ENCODE measurements at regions not wholly inside any gene's neighbourhood (a gene's known extent, or its start where the extent isn't known, plus 50 kb on each side); places are given as distances from the start of the nearest gene placed in this dataset.

GRCh38 chr3:95200384-95200783, 1137.5 kb downstream of the NSUN3 start:
- no peak overlapping the region for H3K27ac ChIP-seq
- H3K4me1 ChIP-seq (replicated peaks in 1 of 2) = no peaks in the 10 kb centered on the region
- no peak for DNase-seq
- no peak overlapping the region for H3K4me3 ChIP-seq
- no peaks in the 10 kb centered on the region for H3K27me3 ChIP-seq
- TF ChIP-seq, protein P1, sequence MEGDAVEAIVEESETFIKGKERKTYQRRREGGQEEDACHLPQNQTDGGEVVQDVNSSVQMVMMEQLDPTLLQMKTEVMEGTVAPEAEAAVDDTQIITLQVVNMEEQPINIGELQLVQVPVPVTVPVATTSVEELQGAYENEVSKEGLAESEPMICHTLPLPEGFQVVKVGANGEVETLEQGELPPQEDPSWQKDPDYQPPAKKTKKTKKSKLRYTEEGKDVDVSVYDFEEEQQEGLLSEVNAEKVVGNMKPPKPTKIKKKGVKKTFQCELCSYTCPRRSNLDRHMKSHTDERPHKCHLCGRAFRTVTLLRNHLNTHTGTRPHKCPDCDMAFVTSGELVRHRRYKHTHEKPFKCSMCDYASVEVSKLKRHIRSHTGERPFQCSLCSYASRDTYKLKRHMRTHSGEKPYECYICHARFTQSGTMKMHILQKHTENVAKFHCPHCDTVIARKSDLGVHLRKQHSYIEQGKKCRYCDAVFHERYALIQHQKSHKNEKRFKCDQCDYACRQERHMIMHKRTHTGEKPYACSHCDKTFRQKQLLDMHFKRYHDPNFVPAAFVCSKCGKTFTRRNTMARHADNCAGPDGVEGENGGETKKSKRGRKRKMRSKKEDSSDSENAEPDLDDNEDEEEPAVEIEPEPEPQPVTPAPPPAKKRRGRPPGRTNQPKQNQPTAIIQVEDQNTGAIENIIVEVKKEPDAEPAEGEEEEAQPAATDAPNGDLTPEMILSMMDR (IDR thresholded peaks at IDR 0.05) = no peak
- TF ChIP-seq POLR2A (IDR thresholded peaks at IDR 0.05) = no peak
- H3K9me3 ChIP-seq (replicated peaks in 1 of 3) = no peaks in the 10 kb centered on the region
- intact Hi-C loops (cut with DNase I) = no loop called here
- no peaks in the 10 kb centered on the region for H3K36me3 ChIP-seq (replicated peaks in 1 of 2)
- WGBS, 4 donors = 71 to 84% (median 81%) methylated on average over 1 of the region's 1 CpG

DNA sequence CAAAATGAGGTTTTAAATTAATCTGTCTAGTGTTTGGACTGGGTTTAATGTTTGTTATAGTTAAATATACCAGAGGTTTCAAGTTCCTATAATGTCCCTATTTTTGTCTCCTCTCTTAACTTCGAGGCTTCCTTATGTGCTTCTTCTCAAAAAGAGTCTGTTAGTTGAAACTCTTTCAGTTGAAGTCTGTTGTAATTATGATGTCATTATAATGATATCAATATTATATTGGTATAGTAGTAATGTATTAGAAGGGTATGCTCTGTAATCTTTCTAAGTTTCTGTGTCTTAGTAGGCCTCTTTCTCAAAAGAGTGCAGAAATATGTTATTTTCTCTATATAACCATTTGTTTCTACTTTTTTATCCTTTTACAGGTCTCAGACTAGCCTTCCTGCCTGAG, 1148.0 kb downstream of the NSUN3 start:
- no peaks in the 10 kb centered on the region for H3K36me3 ChIP-seq (replicated peaks in 1 of 2)
- DNase-seq = no peak
- 34 to 56% (median 48%) methylated on average over 1 of the region's 1 CpG for WGBS, 4 donors

GRCh38 chr3:95212117-95212516, 1149.3 kb downstream of the NSUN3 start:
- no peak for DNase-seq
- Histone ChIP-seq H3K27ac (no peak overlapping the region), H3K4me3 (no peak overlapping the region), H3K9me3 (replicated peaks in 1 of 3) (no peaks in the 10 kb centered on the region), H3K4me1 (replicated peaks in 1 of 2) (no peaks in the 10 kb centered on the region), H3K36me3 (replicated peaks in 1 of 2) (no peaks in the 10 kb centered on the region), H3K27me3 (no peaks in the 10 kb centered on the region)
- intact Hi-C loops (cut with DNase I) = no loop called here
- 57 to 84% (median 76%) methylated on average over 2 of the region's 2 CpGs for WGBS, 4 donors
- TF ChIP-seq, protein P1 (IDR thresholded peaks at IDR 0.05) = no peak
- no peak for TF ChIP-seq POLR2A (IDR thresholded peaks at IDR 0.05)

More for the DNA sequence above, 1148.0 kb downstream of the NSUN3 start:
- TF ChIP-seq, protein P1 (IDR thresholded peaks at IDR 0.05) = no peak
- H3K9me3 ChIP-seq (replicated peaks in 1 of 3) = no peaks in the 10 kb centered on the region
- H3K27me3 ChIP-seq = no peaks in the 10 kb centered on the region
- no peak overlapping the region for H3K27ac ChIP-seq
- no peak overlapping the region for H3K4me3 ChIP-seq
- H3K4me1 ChIP-seq (replicated peaks in 1 of 2) = no peaks in the 10 kb centered on the region
- intact Hi-C loops (cut with DNase I) = no loop called here

- no peaks in the 10 kb centered on the region for H3K4me1 ChIP-seq (replicated peaks in 1 of 2)
- no peaks in the 10 kb centered on the region for H3K27me3 ChIP-seq
- H3K36me3 ChIP-seq (replicated peaks in 1 of 2) = no peaks in the 10 kb centered on the region
- no peak overlapping the region for H3K4me3 ChIP-seq
- TF ChIP-seq, protein P1 (IDR thresholded peaks at IDR 0.05) = no peak
- no peak for TF ChIP-seq POLR2A (IDR thresholded peaks at IDR 0.05)
- 72 to 82% (median 76%) methylated on average over 1 of the region's 1 CpG for WGBS, 4 donors
- intact Hi-C loops (cut with DNase I) = no loop called here
- peaks cover 0 to 5% (median 0%) of the 10 kb centered on the region in 3 donors for H3K9me3 ChIP-seq (replicated peaks in 1 of 3)
- no peak for DNase-seq
- H3K27ac ChIP-seq = no peak overlapping the region
These were observed 1152.6 kb downstream of the NSUN3 start for GRCh38 chr3:95215437-95215957.
